Adrenal gland (tissue), 9 donors: ENCODE measurements at regions not wholly inside any gene's neighbourhood (a gene's known extent, or its start where the extent isn't known, plus 50 kb on each side); places are given as distances from the start of the nearest gene placed in this dataset.

ENCODE experiments used
- DNase-seq, 7 donors: peaks; one replicate each; pipeline ENCODE4 v3.0.0-alpha.2; 2019 to 2020
- H3K27ac ChIP-seq, 5 donors: fragments of 200-600 bp; sonication (generic) in 4 of 5; 1 replicate in 3 of 5; 2 replicates in 2 of 5; pipeline versions ENCODE4 v1.5.1 to v1.8.0; 2016 to 2020; ENCODE audit warnings: mild to moderate bottlenecking in 1 of 5
- H3K27me3 ChIP-seq: fragments of 200-600 bp; 2 replicates; pipeline ENCODE4 v1.8.0; 2021
- H3K36me3 ChIP-seq, 2 donors: fragments of 200-600 bp; replicated peaks in 1 of 2; 1 replicate in 1 of 2; 2 replicates in 1 of 2; pipeline versions ENCODE4 v1.5.1 to v1.8.0; 2018 to 2022
- H3K4me1 ChIP-seq, 2 donors: fragments of 200-600 bp; replicated peaks in 1 of 2; 1 replicate in 1 of 2; 2 replicates in 1 of 2; pipeline versions ENCODE4 v1.5.1 to v1.8.0; 2018 to 2021
- H3K4me3 ChIP-seq, 4 donors: fragments of 200-600 bp; sonication (generic) in 3 of 4; one replicate each; pipeline ENCODE4 v1.5.1; 2016 to 2018
- H3K9me3 ChIP-seq, 3 donors: fragments of 200-600 bp; sonication (generic) in 1 of 3; replicated peaks in 1 of 3; 1 replicate in 2 of 3; 2 replicates in 1 of 3; pipeline versions ENCODE4 v1.5.1 to v1.8.0; 2016 to 2021
- POLR2A ChIP-seq, 2 donors: fragments of 450-650 bp; IDR thresholded peaks; one replicate each; pipeline ENCODE4 v1.6.1; 2017; ENCODE audit warnings: antibody characterized with exemption in 2 of 2, mild to moderate bottlenecking in 2 of 2, moderate library complexity in 1 of 2
- WGBS, 4 donors: extraction: QIAGEN DNeasy Blood & Tissue Kit in 2 of 4; methylation state at CpG; one replicate each; pipeline versions ENCODE4 v1.1.5 to v1.1.7; 2013 to 2017; 5-methylcytosine and 5-hydroxymethylcytosine counted together
- intact Hi-C, 2 donors: fragments of 100-400 bp; cut with DNase I; formaldehyde crosslinking; loops; one replicate each; pipeline versions ENCODE4 v1.14.1 to v1.15.0; 2022 to 2023
- TF ChIP-seq, protein P1 (sequence below), 6 experiments: fragments of 450-650 bp in 4 of 6; fragments of 200-600 bp in 2 of 6; sonication (generic) in 1 of 6; IDR thresholded peaks; 1 replicate in 5 of 6; 2 replicates in 1 of 6; pipeline versions ENCODE4 v1.5.1 to v1.8.0; 2016 to 2021; ENCODE audit warnings: antibody characterized with exemption in 6 of 6, mild to moderate bottlenecking in 2 of 6, moderate library complexity in 1 of 6
- donor health status: healthy with polysubstance abuse.
- donor health status: Bipolar disorder and iron deficiency.
- donor health status: DM: yes; HTN: yes; CAD: no.
- donor health status: DM: no; HTN: no; CAD: no.
- donor health status: DM: no; HTN: no; CAD: no.

DNA sequence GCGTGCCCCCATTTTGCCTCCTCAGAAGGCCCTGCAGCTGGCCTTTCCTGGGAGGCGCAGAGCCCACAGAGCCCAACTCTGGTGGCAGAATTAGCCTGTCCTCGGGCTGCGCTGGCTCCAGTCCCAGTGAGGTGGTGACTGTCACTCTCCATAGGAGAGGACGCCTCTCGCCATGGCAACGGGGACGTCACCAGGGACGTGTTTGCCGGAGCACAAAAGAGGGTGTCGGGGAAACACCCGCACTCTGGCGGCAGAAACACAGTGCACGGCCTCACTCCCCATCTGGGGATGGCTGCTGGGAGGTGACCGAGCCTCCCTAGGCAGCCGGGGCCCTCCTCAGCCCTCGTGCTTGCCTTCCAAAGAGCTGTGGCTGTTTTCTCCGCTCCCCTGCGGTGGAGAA, 50.2 kb upstream of the NCOR2 start:
- Histone ChIP-seq H3K4me3 (no peak overlapping the region), H3K9me3 (no peaks in the 10 kb centered on the region), H3K27ac (peak overlapping the region in 2 of 5 donors; percentile 30 to 49), H3K4me1 (peaks cover 14 to 33% of the 10 kb centered on the region in 2 donors), H3K27me3 (no peaks in the 10 kb centered on the region), H3K36me3 (no peaks in the 10 kb centered on the region)
- TF ChIP-seq, protein P1, sequence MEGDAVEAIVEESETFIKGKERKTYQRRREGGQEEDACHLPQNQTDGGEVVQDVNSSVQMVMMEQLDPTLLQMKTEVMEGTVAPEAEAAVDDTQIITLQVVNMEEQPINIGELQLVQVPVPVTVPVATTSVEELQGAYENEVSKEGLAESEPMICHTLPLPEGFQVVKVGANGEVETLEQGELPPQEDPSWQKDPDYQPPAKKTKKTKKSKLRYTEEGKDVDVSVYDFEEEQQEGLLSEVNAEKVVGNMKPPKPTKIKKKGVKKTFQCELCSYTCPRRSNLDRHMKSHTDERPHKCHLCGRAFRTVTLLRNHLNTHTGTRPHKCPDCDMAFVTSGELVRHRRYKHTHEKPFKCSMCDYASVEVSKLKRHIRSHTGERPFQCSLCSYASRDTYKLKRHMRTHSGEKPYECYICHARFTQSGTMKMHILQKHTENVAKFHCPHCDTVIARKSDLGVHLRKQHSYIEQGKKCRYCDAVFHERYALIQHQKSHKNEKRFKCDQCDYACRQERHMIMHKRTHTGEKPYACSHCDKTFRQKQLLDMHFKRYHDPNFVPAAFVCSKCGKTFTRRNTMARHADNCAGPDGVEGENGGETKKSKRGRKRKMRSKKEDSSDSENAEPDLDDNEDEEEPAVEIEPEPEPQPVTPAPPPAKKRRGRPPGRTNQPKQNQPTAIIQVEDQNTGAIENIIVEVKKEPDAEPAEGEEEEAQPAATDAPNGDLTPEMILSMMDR (IDR thresholded peaks at IDR 0.05): peak in 1 of 6 experiments; percentile 14
- no peak for TF ChIP-seq POLR2A (IDR thresholded peaks at IDR 0.05)
- WGBS, 4 donors: 39 to 78% (median 52%) methylated on average over 6 to 19 of the region's 19 CpGs
- peak; percentile 91 to 99 (median 95) for DNase-seq
- intact Hi-C loops: no loop called here
